PFSK-1 (cell line): ENCODE measurements at regions not wholly inside any gene's neighbourhood (a gene's known extent, or its start where the extent isn't known, plus 50 kb on each side); places are given as distances from the start of the nearest gene placed in this dataset.

Source experiments
- FOXP2 ChIP-seq: optimal IDR thresholded peaks from 2 replicates; pipeline ENCODE3; 2011; ENCODE audit warnings: borderline replicate concordance, control low read depth, inconsistent platforms; ENCODE audit not compliant: insufficient read depth; ENCODE audit errors: extremely low read length, extremely low read depth
- POLR2AphosphoS5 ChIP-seq: IDR thresholded peaks from 2 replicates; pipeline ENCODE4 v1.6.1; 2012; ENCODE audit warnings: low read depth, mild to moderate bottlenecking, control low read depth, low read length, moderate library complexity
- REST ChIP-seq, 2 experiments: IDR thresholded peaks; 2 replicates each; pipeline versions ENCODE4 v1.6.1 to v1.8.0; 2011 to 2012; ENCODE audit warnings: low read depth in 2 of 2, low read length in 2 of 2, control low read depth in 1 of 2, inconsistent platforms in 1 of 2, mild to moderate bottlenecking in 1 of 2, moderate library complexity in 1 of 2; ENCODE audit not compliant: insufficient read depth in 1 of 2
- SIN3A ChIP-seq: IDR thresholded peaks from 2 replicates; pipeline ENCODE4 v1.6.1; 2012; ENCODE audit warnings: mild to moderate bottlenecking, low read length, moderate library complexity, borderline replicate concordance; ENCODE audit not compliant: insufficient read depth
- TAF1 ChIP-seq: IDR thresholded peaks from 2 replicates; pipeline ENCODE4 v1.6.1; 2012; ENCODE audit warnings: low read length, control low read depth, borderline replicate concordance; ENCODE audit not compliant: insufficient read depth

GRCh38 chr21:32834211-32834915, 62.8 kb upstream of the PAXBP1 start:
- TF ChIP-seq POLR2AphosphoS5 (no peak), TAF1 (no peak), SIN3A (no peak), FOXP2 (no peak), REST (IDR thresholded peaks at IDR 0.05; ENCODE audit: insufficient read depth in 1 of 2, low read depth in 2 of 2, low read length in 2 of 2) (no peak)

GRCh38 chr21:32834916-32835235, 63.3 kb upstream of the PAXBP1 start:
- no peak for TF ChIP-seq REST (IDR thresholded peaks at IDR 0.05; ENCODE audit: insufficient read depth in 1 of 2, low read depth in 2 of 2, low read length in 2 of 2)
- TF ChIP-seq TAF1: no peak
- no peak for TF ChIP-seq SIN3A
- TF ChIP-seq POLR2AphosphoS5: no peak
- TF ChIP-seq FOXP2: no peak

- TF ChIP-seq FOXP2: no peak
- no peak for TF ChIP-seq POLR2AphosphoS5
- TF ChIP-seq SIN3A: no peak
- TF ChIP-seq REST (IDR thresholded peaks at IDR 0.05; ENCODE audit: insufficient read depth in 1 of 2, low read depth in 2 of 2, low read length in 2 of 2): no peak
- TF ChIP-seq TAF1: no peak
These were observed 70.6 kb upstream of the PAXBP1 start for GRCh38 chr21:32842146-32842545.

- TF ChIP-seq SIN3A: no peak
- no peak for TF ChIP-seq POLR2AphosphoS5
- no peak for TF ChIP-seq FOXP2
- TF ChIP-seq TAF1: no peak
- TF ChIP-seq REST (IDR thresholded peaks at IDR 0.05; ENCODE audit: insufficient read depth in 1 of 2, low read depth in 2 of 2, low read length in 2 of 2): no peak
These were observed 72.0 kb upstream of the PAXBP1 start for GRCh38 chr21:32843561-32843960.

- no peak for TF ChIP-seq TAF1
- no peak for TF ChIP-seq SIN3A
- TF ChIP-seq POLR2AphosphoS5: no peak
- no peak for TF ChIP-seq REST (IDR thresholded peaks at IDR 0.05; ENCODE audit: insufficient read depth in 1 of 2, low read depth in 2 of 2, low read length in 2 of 2)
- TF ChIP-seq FOXP2: no peak
These were observed 72.5 kb upstream of the PAXBP1 start for GRCh38 chr21:32844076-32844475.
